ENCODE measurements at regions not wholly inside any gene's neighbourhood (a gene's known extent, or its start where the extent isn't known, plus 50 kb on each side); places are given as distances from the start of the nearest gene placed in this dataset.
"Not testable (repeated sequence)": the region's sequence is repeated elsewhere in the genome, so short reads cannot be mapped to it uniquely, and the experiment has no call there.

- Histone ChIP-seq H3K27ac (replicated peaks) (no peak overlapping the region), H3K27me3 (ENCODE audit: insufficient read depth, poor library complexity, severe bottlenecking) (no peaks in the 10 kb centered on the region), H3K4me3 (replicated peaks; ENCODE audit: insufficient read depth, low read length) (no peak overlapping the region)
- no peak for DNase-seq (ENCODE audit: low read depth in 1 of 2, low spot score in 1 of 2)
- TF ChIP-seq POLR2AphosphoS5 (IDR thresholded peaks at IDR 0.05; ENCODE audit: low read depth) (no peak), SPI1 (IDR thresholded peaks at IDR 0.05; ENCODE audit: borderline replicate concordance, low read depth) (no peak), REST (IDR thresholded peaks at IDR 0.05; ENCODE audit: insufficient replicate concordance, low read depth) (no peak), CTCF (IDR thresholded peaks at IDR 0.05; ENCODE audit: insufficient read depth, low read length) (no peak), GABPA (IDR thresholded peaks at IDR 0.05; ENCODE audit: low read depth) (no peak)
These were observed 85.7 kb upstream of the SHISA3 start for GRCh38 chr4:42311591-42311990.

DNA sequence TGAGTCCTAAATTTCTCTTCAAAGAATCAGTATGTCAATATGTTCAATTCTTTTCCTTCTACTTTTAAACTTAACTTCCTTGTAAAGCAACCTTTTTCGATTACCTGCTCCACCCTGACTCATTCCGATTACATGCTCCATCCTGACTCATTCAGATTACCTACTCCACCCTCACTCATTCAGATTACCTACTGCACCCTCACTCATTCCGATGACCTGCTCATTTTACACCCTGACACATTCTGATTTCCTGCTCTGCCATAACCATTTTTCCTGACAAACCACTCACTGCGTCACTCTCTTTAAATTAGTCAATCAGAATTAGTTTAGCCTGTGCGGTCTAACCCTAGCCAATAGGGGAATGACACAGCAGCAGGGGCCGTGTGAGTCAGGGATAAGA is 83.9 kb upstream of the SHISA3 start:
- DNase-seq (ENCODE audit: low read depth in 1 of 2, low spot score in 1 of 2); H3K27me3 ChIP-seq (ENCODE audit: insufficient read depth, poor library complexity, severe bottlenecking); H3K27ac ChIP-seq (replicated peaks); H3K4me3 ChIP-seq (replicated peaks; ENCODE audit: insufficient read depth, low read length): not testable (repeated sequence)

DNA sequence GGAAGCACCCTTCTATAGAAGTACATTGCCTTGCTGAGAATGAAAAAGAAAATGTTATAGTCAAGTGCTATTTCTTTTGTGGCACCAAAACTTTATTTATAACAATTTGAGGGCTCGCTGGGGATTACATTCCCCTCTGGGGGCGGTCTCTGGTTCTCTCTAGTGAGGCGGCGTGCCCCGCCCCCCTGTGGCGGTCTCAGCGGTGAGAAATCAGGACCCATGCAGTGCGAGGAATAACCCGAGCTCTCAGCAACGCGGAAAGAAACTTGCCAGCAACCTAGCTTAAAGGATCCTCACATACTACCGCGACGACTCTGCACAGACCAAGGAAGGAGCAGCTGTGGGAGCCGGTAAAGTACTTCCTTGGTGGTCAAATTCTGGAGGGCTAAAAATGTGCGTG is 83.4 kb upstream of the SHISA3 start:
- no peak overlapping the region for H3K4me3 ChIP-seq (replicated peaks; ENCODE audit: insufficient read depth, low read length)
- DNase-seq (ENCODE audit: low read depth in 1 of 2, low spot score in 1 of 2): no peak
- no peak overlapping the region for H3K27ac ChIP-seq (replicated peaks)
- no peaks in the 10 kb centered on the region for H3K27me3 ChIP-seq (ENCODE audit: insufficient read depth, poor library complexity, severe bottlenecking)
- TF ChIP-seq CTCF (IDR thresholded peaks at IDR 0.05; ENCODE audit: insufficient read depth, low read length): no peak
- TF ChIP-seq POLR2AphosphoS5 (IDR thresholded peaks at IDR 0.05; ENCODE audit: low read depth): no peak
- no peak for TF ChIP-seq REST (IDR thresholded peaks at IDR 0.05; ENCODE audit: insufficient replicate concordance, low read depth)
- TF ChIP-seq SPI1 (IDR thresholded peaks at IDR 0.05; ENCODE audit: borderline replicate concordance, low read depth): no peak
- no peak for TF ChIP-seq GABPA (IDR thresholded peaks at IDR 0.05; ENCODE audit: low read depth)

DNA sequence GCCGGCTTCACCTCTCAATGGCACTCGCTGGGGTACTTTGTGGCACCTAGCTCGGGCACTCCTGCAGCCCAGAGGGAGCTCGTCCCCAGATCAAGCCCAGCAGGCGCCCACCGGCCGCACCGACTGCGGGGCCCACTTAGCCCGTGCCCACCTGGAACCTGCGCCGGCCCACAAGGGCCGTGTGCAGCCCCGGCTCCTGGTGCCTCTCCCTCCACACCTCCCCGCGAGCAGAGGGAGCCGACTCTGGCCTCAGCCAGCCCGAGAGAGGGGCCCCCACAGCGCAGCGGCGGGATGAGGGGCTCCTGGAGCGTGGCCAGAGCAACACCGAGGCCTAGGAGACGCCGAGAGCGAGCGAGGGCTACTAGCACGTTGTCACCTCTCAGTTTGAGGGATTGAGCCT is 82.1 kb upstream of the SHISA3 start:
- Histone ChIP-seq H3K27ac (replicated peaks) (no peak overlapping the region), H3K4me3 (replicated peaks; ENCODE audit: insufficient read depth, low read length) (no peak overlapping the region), H3K27me3 (ENCODE audit: insufficient read depth, poor library complexity, severe bottlenecking) (no peaks in the 10 kb centered on the region)
- TF ChIP-seq POLR2AphosphoS5 (IDR thresholded peaks at IDR 0.05; ENCODE audit: low read depth): no peak
- no peak for TF ChIP-seq GABPA (IDR thresholded peaks at IDR 0.05; ENCODE audit: low read depth)
- TF ChIP-seq SPI1 (IDR thresholded peaks at IDR 0.05; ENCODE audit: borderline replicate concordance, low read depth): no peak
- DNase-seq (ENCODE audit: low read depth in 1 of 2, low spot score in 1 of 2): no peak

DNA sequence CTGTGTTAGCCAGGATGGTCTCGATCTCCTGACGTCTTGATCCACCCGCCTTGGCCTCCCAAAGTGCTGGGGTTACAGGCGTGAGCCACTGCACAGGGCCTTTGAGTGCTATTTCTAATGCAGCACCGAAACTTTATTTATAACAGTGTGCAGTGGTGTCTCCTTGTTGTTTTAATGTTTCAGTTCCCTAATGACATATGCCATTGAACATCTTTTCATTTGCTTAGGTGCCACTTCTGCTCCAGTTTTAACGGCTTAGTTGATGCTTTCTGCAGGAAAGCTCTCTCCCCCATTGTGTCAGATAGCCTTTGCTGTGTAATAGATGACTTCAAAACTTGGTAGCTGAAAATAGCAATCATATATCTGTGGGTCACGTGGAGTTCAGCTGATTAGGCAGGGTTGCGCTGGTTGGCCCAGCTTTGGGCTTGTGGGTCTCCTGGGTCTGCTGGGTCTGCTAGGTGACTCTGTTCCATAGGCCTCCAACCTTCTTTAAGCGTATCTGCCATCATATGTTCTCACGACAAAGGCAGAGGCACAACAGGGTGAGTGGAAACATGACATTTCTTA is 76.4 kb upstream of the SHISA3 start:
- TF ChIP-seq CTCF (IDR thresholded peaks at IDR 0.05; ENCODE audit: insufficient read depth, low read length) (no peak), REST (IDR thresholded peaks at IDR 0.05; ENCODE audit: insufficient replicate concordance, low read depth) (no peak), GABPA (IDR thresholded peaks at IDR 0.05; ENCODE audit: low read depth) (no peak), POLR2AphosphoS5 (IDR thresholded peaks at IDR 0.05; ENCODE audit: low read depth) (no peak), SPI1 (IDR thresholded peaks at IDR 0.05; ENCODE audit: borderline replicate concordance, low read depth) (no peak)
- H3K4me3 ChIP-seq (replicated peaks; ENCODE audit: insufficient read depth, low read length): no peak overlapping the region
- H3K27me3 ChIP-seq (ENCODE audit: insufficient read depth, poor library complexity, severe bottlenecking): no peaks in the 10 kb centered on the region
- no peak for DNase-seq (ENCODE audit: low read depth in 1 of 2, low spot score in 1 of 2)
- H3K27ac ChIP-seq (replicated peaks): no peak overlapping the region
